Type B pancreatic cell (in vitro differentiated cells): ENCODE measurements at regions not wholly inside any gene's neighbourhood (a gene's known extent, or its start where the extent isn't known, plus 50 kb on each side); places are given as distances from the start of the nearest gene placed in this dataset.

ENCODE experiments used
- DNase-seq: peaks from one replicate; pipeline ENCODE4 v3.0.0; 2021; ENCODE audit warnings: mixed read lengths; ENCODE audit not compliant: unreplicated experiment; ENCODE audit errors: extremely low spot score
- H3K27ac Mint-ChIP-seq: 2 replicates; pipeline ENCODE4 v1.8.0; 2021; ENCODE audit warnings: mild to moderate bottlenecking, mixed read lengths
- H3K27me3 Mint-ChIP-seq: 2 replicates; pipeline ENCODE4 v1.8.0; 2021; ENCODE audit warnings: mixed read lengths
- H3K36me3 Mint-ChIP-seq: 2 replicates; pipeline ENCODE4 v1.8.0; 2021; ENCODE audit warnings: mixed read lengths
- H3K4me1 Mint-ChIP-seq: one replicate; pipeline ENCODE4 v1.8.0; 2021; ENCODE audit warnings: mixed read lengths; ENCODE audit not compliant: unreplicated experiment
- H3K4me3 Mint-ChIP-seq: 2 replicates; pipeline ENCODE4 v1.8.0; 2021; ENCODE audit warnings: mild to moderate bottlenecking, mixed read lengths
- H3K9me3 Mint-ChIP-seq: 2 replicates; pipeline ENCODE4 v1.8.0; 2021; ENCODE audit warnings: mixed read lengths
- CTCF ChIP-seq: fragments of 200-600 bp; sonication (generic); conservative IDR thresholded peaks from 2 replicates; pipeline ENCODE4 v1.5.0; 2021; ENCODE audit warnings: antibody characterized with exemption, mild to moderate bottlenecking

GRCh38 chr13:103812558-103812957, 746.3 kb upstream of the SLC10A2 start:
- no peaks in the 10 kb centered on the region for H3K36me3 Mint-ChIP-seq
- DNase-seq, result no peak
- no peak overlapping the region for H3K27ac Mint-ChIP-seq
- H3K27me3 Mint-ChIP-seq, result peaks cover under 1% of the 10 kb centered on the region
- H3K4me1 Mint-ChIP-seq, result peaks cover 2% of the 10 kb centered on the region
- H3K9me3 Mint-ChIP-seq, result peaks cover 4% of the 10 kb centered on the region
- no peak overlapping the region for H3K4me3 Mint-ChIP-seq
- no peak for TF ChIP-seq CTCF

GRCh38 chr13:103810026-103810425, 743.8 kb upstream of the SLC10A2 start:
- H3K4me3 Mint-ChIP-seq, result no peak overlapping the region
- peaks cover 4% of the 10 kb centered on the region for H3K4me1 Mint-ChIP-seq
- H3K27me3 Mint-ChIP-seq, result peaks cover 3% of the 10 kb centered on the region
- TF ChIP-seq CTCF, result no peak
- H3K9me3 Mint-ChIP-seq, result peaks cover 4% of the 10 kb centered on the region
- no peak for DNase-seq
- no peak overlapping the region for H3K27ac Mint-ChIP-seq
- no peaks in the 10 kb centered on the region for H3K36me3 Mint-ChIP-seq

- no peak overlapping the region for H3K27ac Mint-ChIP-seq
- no peak overlapping the region for H3K4me3 Mint-ChIP-seq
- H3K27me3 Mint-ChIP-seq, result peaks cover 3% of the 10 kb centered on the region
- no peaks in the 10 kb centered on the region for H3K9me3 Mint-ChIP-seq
- H3K4me1 Mint-ChIP-seq, result peaks cover 19% of the 10 kb centered on the region
- no peak for DNase-seq
- TF ChIP-seq CTCF, result no peak
- no peaks in the 10 kb centered on the region for H3K36me3 Mint-ChIP-seq
Measured at GRCh38 chr13:103805771-103806170, 739.6 kb upstream of the SLC10A2 start.

- TF ChIP-seq CTCF, result no peak
- Mint-ChIP-seq H3K27me3 (peaks cover 3% of the 10 kb centered on the region), H3K36me3 (no peaks in the 10 kb centered on the region), H3K9me3 (no peaks in the 10 kb centered on the region), H3K4me3 (no peak overlapping the region), H3K4me1 (peaks cover 19% of the 10 kb centered on the region), H3K27ac (no peak overlapping the region)
- DNase-seq, result no peak
Measured at GRCh38 chr13:103803349-103803748, 737.1 kb upstream of the SLC10A2 start.

GRCh38 chr13:103799028-103799427, 732.8 kb upstream of the SLC10A2 start:
- no peaks in the 10 kb centered on the region for H3K36me3 Mint-ChIP-seq
- no peaks in the 10 kb centered on the region for H3K9me3 Mint-ChIP-seq
- H3K4me1 Mint-ChIP-seq, result peaks cover 14% of the 10 kb centered on the region
- DNase-seq, result no peak
- TF ChIP-seq CTCF, result no peak
- H3K27me3 Mint-ChIP-seq, result no peaks in the 10 kb centered on the region
- no peak overlapping the region for H3K27ac Mint-ChIP-seq
- no peak overlapping the region for H3K4me3 Mint-ChIP-seq

GRCh38 chr13:103795892-103796478, 729.8 kb upstream of the SLC10A2 start:
- TF ChIP-seq CTCF, result no peak
- Mint-ChIP-seq H3K27me3 (no peaks in the 10 kb centered on the region), H3K4me3 (no peak overlapping the region), H3K27ac (no peak overlapping the region), H3K4me1 (no peaks in the 10 kb centered on the region), H3K36me3 (no peaks in the 10 kb centered on the region), H3K9me3 (peaks cover 8% of the 10 kb centered on the region)
- DNase-seq, result no peak
